Effector memory CD4-positive, alpha-beta T cell (primary cell): ENCODE measurements at regions not wholly inside any gene's neighbourhood (a gene's known extent, or its start where the extent isn't known, plus 50 kb on each side); places are given as distances from the start of the nearest gene placed in this dataset.

Source experiments
- DNase-seq, 3 donors: peaks; one replicate each; pipeline ENCODE4 v3.0.0-alpha.2; 2020
- H3K27ac ChIP-seq: 2 replicates; pipeline ENCODE4 v1.7.0; 2013; ENCODE audit warnings: mild to moderate bottlenecking, low read length, moderate library complexity; ENCODE audit not compliant: insufficient read depth, poor library complexity, severe bottlenecking
- H3K27me3 ChIP-seq: replicated peaks from 2 replicates; pipeline ENCODE4 v1.7.0; 2013; ENCODE audit warnings: mild to moderate bottlenecking, low read length; ENCODE audit not compliant: insufficient read depth, control insufficient read depth, poor library complexity, severe bottlenecking
- H3K36me3 ChIP-seq: 2 replicates; pipeline ENCODE4 v1.7.0; 2013; ENCODE audit warnings: mild to moderate bottlenecking, low read length, moderate library complexity; ENCODE audit not compliant: control insufficient read depth, insufficient read depth
- H3K4me1 ChIP-seq: 2 replicates; pipeline ENCODE4 v1.7.0; 2013; ENCODE audit warnings: low read length, mild to moderate bottlenecking; ENCODE audit not compliant: control insufficient read depth, insufficient read depth, poor library complexity, severe bottlenecking
- H3K4me3 ChIP-seq: 2 replicates; pipeline ENCODE4 v1.7.0; 2013; ENCODE audit warnings: low read length, low read depth, mild to moderate bottlenecking; ENCODE audit not compliant: insufficient read depth, poor library complexity, severe bottlenecking
- H3K9me3 ChIP-seq: 2 replicates; pipeline ENCODE4 v1.7.0; 2013; ENCODE audit warnings: mild to moderate bottlenecking, low read length, moderate library complexity; ENCODE audit not compliant: control insufficient read depth

GRCh38 chr12:90067791-90068190, 359.2 kb upstream of the ATP2B1 start:
- no peak overlapping the region for H3K27ac ChIP-seq
- H3K27me3 ChIP-seq = no peaks in the 10 kb centered on the region
- no peak overlapping the region for H3K4me3 ChIP-seq
- H3K9me3 ChIP-seq = no peaks in the 10 kb centered on the region
- no peak for DNase-seq
- no peaks in the 10 kb centered on the region for H3K36me3 ChIP-seq
- H3K4me1 ChIP-seq = no peaks in the 10 kb centered on the region

GRCh38 chr12:90064852-90065801, 356.5 kb upstream of the ATP2B1 start:
- H3K4me3 ChIP-seq = no peak overlapping the region
- H3K4me1 ChIP-seq = no peaks in the 10 kb centered on the region
- no peak overlapping the region for H3K27ac ChIP-seq
- no peaks in the 10 kb centered on the region for H3K27me3 ChIP-seq
- no peaks in the 10 kb centered on the region for H3K36me3 ChIP-seq
- H3K9me3 ChIP-seq = no peaks in the 10 kb centered on the region
- DNase-seq = no peak

GRCh38 chr12:90062799-90063198, 354.2 kb upstream of the ATP2B1 start:
- Histone ChIP-seq H3K27ac (no peak overlapping the region), H3K9me3 (no peaks in the 10 kb centered on the region), H3K4me3 (no peak overlapping the region), H3K27me3 (no peaks in the 10 kb centered on the region), H3K36me3 (no peaks in the 10 kb centered on the region), H3K4me1 (no peaks in the 10 kb centered on the region)
- DNase-seq = no peak

GRCh38 chr12:90061809-90062208, 353.2 kb upstream of the ATP2B1 start:
- Histone ChIP-seq H3K4me3 (no peak overlapping the region), H3K27ac (no peak overlapping the region), H3K36me3 (no peaks in the 10 kb centered on the region), H3K4me1 (no peaks in the 10 kb centered on the region), H3K9me3 (no peaks in the 10 kb centered on the region), H3K27me3 (no peaks in the 10 kb centered on the region)
- no peak for DNase-seq

- H3K9me3 ChIP-seq = no peaks in the 10 kb centered on the region
- no peaks in the 10 kb centered on the region for H3K4me1 ChIP-seq
- DNase-seq = no peak
- no peaks in the 10 kb centered on the region for H3K36me3 ChIP-seq
- H3K4me3 ChIP-seq = no peak overlapping the region
- H3K27me3 ChIP-seq = no peaks in the 10 kb centered on the region
- H3K27ac ChIP-seq = no peak overlapping the region
These were observed 351.4 kb upstream of the ATP2B1 start for GRCh38 chr12:90060031-90060430.

- Histone ChIP-seq H3K36me3 (no peaks in the 10 kb centered on the region), H3K9me3 (no peaks in the 10 kb centered on the region), H3K27me3 (no peaks in the 10 kb centered on the region), H3K4me3 (no peak overlapping the region), H3K4me1 (no peaks in the 10 kb centered on the region), H3K27ac (no peak overlapping the region)
- DNase-seq = no peak
These were observed 350.1 kb upstream of the ATP2B1 start for GRCh38 chr12:90058704-90059103.

- no peaks in the 10 kb centered on the region for H3K27me3 ChIP-seq
- H3K9me3 ChIP-seq = no peaks in the 10 kb centered on the region
- no peaks in the 10 kb centered on the region for H3K36me3 ChIP-seq
- DNase-seq = no peak
- H3K27ac ChIP-seq = no peak overlapping the region
- H3K4me3 ChIP-seq = no peak overlapping the region
- no peaks in the 10 kb centered on the region for H3K4me1 ChIP-seq
These were observed 346.4 kb upstream of the ATP2B1 start for GRCh38 chr12:90055071-90055470.

GRCh38 chr12:90048918-90049317, 340.3 kb upstream of the ATP2B1 start:
- Histone ChIP-seq H3K9me3 (no peaks in the 10 kb centered on the region), H3K4me3 (no peak overlapping the region), H3K27me3 (no peaks in the 10 kb centered on the region), H3K27ac (no peak overlapping the region), H3K4me1 (no peaks in the 10 kb centered on the region), H3K36me3 (no peaks in the 10 kb centered on the region)
- no peak for DNase-seq

GRCh38 chr12:90045559-90045958, 336.9 kb upstream of the ATP2B1 start:
- Histone ChIP-seq H3K4me3 (no peak overlapping the region), H3K27ac (no peak overlapping the region), H3K9me3 (no peaks in the 10 kb centered on the region), H3K27me3 (no peaks in the 10 kb centered on the region), H3K4me1 (no peaks in the 10 kb centered on the region), H3K36me3 (no peaks in the 10 kb centered on the region)
- DNase-seq = no peak

- Histone ChIP-seq H3K27me3 (no peaks in the 10 kb centered on the region), H3K4me3 (no peak overlapping the region), H3K36me3 (no peaks in the 10 kb centered on the region), H3K4me1 (no peaks in the 10 kb centered on the region), H3K27ac (no peak overlapping the region), H3K9me3 (no peaks in the 10 kb centered on the region)
- no peak for DNase-seq
These were observed 335.4 kb upstream of the ATP2B1 start for GRCh38 chr12:90044069-90044468.
